Limb (tissue), 2 donors: ENCODE measurements at regions not wholly inside any gene's neighbourhood (a gene's known extent, or its start where the extent isn't known, plus 50 kb on each side); places are given as distances from the start of the nearest gene placed in this dataset.
A peak's percentile ranks its signal among the peaks of the same experiment; 100 is the strongest.
"Not testable (repeated sequence)": the region's sequence is repeated elsewhere in the genome, so short reads cannot be mapped to it uniquely, and the experiment has no call there.

Source experiments
- DNase-seq, 2 donors: peaks; one replicate each; pipeline ENCODE4 v3.0.0-alpha.2; 2016; ENCODE audit errors: extremely low spot score in 2 of 2

- peak; percentile 34 to 79 for DNase-seq
Measured at GRCh38 chr5:101390151-101390908, 487.2 kb upstream of the ST8SIA4 start.

- DNase-seq, result no peak
Measured at GRCh38 chr5:101385276-101385675, 482.2 kb upstream of the ST8SIA4 start.

- no peak for DNase-seq
Measured at GRCh38 chr5:101370181-101370580, 467.1 kb upstream of the ST8SIA4 start.

GRCh38 chr5:101364469-101364868 is 461.4 kb upstream of the ST8SIA4 start:
- DNase-seq, result no peak

DNA sequence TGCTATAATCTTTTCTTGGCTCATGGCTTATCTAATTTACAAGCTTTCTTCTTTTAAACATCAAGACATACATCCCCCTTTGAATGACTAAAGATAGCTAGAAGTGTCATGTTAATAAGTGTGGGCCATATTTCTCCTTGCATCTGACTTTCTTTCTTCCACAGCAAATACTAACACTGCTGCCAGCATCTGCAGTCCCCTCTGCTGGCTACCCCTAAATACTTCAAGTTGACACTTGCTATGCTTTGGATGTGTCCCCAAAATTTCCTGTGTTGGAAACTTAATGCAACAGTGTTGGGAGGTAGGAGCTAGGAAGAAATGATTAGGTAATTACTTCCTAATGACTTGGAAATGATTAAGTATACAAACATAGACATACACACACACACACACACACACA is 459.0 kb upstream of the ST8SIA4 start:
- no peak for DNase-seq

DNA sequence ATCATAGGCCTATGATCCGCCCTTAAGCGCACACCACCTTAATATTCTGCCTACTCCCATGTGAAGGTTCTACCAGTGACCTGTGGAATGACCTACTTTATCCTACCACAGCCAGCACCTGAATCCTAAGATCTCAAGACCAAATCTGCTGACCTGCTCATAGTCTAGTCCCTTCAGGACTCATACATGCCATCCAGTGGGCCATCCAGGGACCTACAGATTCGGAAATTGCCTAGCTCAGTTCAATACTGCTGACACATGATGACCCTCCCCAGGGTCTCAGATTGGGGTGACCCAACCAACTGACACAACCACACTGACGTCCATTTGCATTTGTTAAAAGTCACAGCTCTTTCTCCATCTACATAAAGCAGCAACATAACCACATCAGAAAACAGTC is 443.8 kb upstream of the ST8SIA4 start:
- DNase-seq, result no peak

DNA sequence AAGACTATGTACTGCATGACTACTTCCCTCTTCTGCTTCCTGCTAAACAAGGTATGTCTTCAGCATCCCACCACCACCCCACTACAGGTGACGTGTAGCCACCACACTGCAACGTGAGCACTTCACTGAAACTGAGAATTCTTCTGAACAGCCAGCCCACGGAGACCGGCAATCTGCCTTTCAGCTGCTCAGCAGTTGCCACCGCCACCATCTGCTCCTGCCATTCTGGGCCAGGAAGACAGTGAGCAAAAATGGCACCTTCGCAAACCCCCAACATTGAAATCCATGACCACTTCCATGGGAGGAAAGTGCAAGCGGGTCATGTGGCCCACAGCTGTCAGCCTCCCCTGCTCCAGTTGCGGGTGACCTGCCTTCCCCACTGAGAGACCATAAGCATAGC is 443.4 kb upstream of the ST8SIA4 start:
- DNase-seq, result no peak

GRCh38 chr5:101338226-101338625 is 435.1 kb upstream of the ST8SIA4 start:
- no peak for DNase-seq

GRCh38 chr5:101327816-101328215 is 424.7 kb upstream of the ST8SIA4 start:
- no peak for DNase-seq

GRCh38 chr5:101326766-101327165 is 423.7 kb upstream of the ST8SIA4 start:
- DNase-seq, result no peak

DNA sequence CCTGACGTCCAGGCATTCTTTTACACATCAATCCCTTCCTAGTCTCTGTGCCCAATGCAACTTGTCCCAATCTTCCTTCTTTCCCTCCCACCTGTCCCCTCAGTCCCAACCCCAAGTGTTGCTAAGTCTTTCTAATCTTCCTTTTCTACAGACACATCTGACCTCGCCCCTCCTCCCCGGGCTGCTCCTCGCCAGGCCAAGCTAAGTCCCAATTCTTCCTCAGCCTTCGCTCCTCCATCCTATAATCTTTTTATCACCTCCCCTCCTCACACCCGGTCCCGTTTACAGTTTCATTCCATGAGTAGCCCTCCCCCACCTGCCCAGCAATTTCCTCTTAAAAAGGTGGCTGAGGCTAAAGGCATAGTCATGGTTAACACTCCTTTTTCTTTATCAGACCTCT is 413.3 kb upstream of the ST8SIA4 start:
- DNase-seq, result not testable (repeated sequence)

DNA sequence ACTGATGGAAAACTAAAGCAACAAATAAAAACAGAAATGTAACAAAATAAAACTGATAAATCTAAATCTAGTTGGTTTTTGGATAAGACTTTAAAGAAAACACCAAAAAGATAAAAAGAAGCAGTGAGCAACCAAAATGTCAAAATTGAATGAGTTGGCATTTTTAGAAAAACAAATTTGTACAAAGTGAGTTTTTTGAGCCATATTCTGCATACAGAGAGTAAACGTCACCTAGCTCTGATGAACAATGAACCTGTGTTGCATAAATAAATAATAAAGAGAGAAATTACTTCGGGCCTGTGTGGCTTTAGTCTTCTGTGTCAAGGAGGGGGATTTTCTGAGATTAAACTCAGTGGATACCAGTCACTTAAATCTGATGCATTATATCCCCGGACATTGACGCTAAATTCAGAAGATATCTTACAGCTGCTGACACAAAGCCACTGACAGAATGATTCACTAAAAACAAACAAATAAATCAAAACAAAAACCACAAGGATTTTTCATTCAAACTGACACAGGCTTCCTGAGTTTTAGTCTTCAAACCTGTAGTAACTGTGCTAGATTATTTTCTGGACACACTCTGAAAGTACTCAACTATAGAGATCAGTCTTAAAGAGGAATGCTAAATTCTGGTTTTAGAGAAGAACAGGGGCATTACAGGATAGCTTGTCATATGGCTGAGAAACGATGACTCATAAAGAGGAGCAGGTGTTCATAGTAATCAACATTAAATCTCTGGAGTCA is 403.5 kb upstream of the ST8SIA4 start:
- DNase-seq, result no peak

- DNase-seq, result no peak
Measured at GRCh38 chr5:101296477-101296876, 393.4 kb upstream of the ST8SIA4 start.

DNA sequence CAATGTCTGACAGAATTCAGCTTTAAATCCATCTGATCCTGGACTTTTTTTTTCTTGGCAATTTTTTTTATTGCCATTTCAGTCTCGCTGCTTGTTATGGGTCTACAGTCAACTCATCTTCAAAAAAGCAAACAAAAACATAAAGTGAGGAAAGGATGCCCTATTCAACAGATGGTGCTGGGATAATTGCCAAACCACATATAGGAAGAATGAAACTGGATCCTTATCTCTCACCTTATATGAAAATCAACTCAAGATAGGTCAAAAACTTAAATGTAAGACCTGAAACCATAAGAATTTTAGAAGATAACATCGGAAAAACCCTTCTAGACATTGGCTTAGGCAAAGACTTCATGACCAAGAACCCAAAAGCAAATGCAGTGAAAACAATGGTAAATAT is 389.1 kb upstream of the ST8SIA4 start:
- no peak for DNase-seq

DNA sequence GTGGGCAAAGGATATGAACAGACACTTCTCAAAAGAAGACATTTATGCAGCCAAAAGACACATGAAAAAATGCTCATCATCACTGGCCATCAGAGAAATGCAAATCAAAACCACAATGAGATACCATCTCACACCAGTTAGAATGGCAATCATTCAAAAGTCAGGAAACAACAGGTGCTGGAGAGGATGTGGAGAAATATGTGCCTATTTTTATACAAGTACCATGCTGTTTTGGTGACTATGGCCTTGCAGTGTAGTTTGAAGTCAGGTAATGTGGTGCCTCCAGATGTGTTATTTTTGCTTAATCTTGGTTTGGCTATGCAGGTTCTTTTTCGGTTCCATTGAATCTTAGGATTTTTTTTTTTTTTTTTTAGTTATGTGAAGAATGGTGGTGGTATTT is 387.7 kb upstream of the ST8SIA4 start:
- DNase-seq, result not testable (repeated sequence)

GRCh38 chr5:101288633-101289032 is 385.6 kb upstream of the ST8SIA4 start:
- DNase-seq, result no peak

DNA sequence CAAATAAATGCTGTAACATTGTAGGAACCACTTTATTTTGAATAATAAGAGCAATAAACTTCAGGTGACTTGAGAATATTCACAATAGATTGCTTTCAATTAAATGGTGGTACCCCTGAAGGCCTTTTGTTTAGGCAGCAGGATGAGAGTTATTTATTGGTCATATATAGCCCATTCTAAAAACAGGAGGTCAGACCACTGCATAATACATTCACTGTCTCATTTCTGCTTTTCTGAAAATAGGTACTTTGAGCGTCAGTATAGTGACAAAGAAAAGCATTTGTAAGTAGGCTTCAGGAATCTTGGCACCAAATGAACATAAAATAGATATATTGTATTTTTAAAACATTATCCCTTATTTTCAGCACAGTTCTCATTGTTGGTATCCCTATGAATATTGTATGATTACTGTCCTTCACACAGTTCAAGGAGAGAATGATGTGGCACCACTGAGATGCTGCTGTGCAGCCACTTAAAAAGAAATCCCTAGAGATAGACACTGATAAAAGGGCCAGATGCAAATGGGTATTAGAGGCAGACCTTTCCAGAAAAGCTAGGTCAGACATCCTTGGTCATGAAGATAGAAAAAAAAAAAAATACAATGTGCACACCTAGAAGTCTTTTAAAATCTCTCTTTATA is 381.8 kb upstream of the ST8SIA4 start:
- DNase-seq, result no peak

DNA sequence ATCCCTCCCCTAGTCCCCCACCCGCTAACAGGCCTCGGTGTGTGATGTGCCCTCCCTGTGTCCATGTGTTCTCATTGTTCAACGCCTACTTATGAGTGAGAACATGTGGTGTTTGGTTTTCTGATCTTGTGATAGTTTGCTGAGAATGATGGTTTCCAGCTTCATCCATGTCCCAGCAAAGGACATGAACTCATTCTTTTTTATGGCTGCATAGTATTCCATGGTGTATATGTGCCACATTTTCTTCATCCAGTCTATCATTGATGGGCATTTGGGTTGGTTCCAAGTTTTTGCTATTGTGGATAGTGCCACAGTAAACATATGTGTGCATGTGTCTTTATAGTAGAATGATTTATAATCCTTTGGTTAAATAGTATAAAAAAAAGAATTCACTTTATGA is 380.9 kb upstream of the ST8SIA4 start:
- DNase-seq, result not testable (repeated sequence)

DNA sequence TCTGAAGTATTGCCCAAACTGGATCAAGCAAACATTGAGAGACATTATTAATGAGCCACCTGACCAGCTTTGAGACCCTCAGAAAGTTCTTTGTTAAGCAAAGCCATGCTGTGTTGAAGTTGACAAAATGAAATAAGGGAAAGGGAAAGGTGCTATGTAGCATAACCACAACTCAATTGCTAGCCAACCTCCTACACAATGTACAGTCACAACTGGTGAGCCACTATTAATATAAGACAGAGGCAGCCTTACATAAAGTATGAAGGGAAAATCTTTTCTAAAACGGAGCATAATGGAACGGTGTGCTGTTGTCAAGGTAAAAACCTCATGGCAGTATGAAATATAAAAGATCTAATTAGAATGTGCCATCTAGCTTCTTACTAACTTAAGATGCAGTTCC is 375.8 kb upstream of the ST8SIA4 start:
- no peak for DNase-seq

GRCh38 chr5:101278011-101278687 is 375.1 kb upstream of the ST8SIA4 start:
- DNase-seq, result no peak

DNA sequence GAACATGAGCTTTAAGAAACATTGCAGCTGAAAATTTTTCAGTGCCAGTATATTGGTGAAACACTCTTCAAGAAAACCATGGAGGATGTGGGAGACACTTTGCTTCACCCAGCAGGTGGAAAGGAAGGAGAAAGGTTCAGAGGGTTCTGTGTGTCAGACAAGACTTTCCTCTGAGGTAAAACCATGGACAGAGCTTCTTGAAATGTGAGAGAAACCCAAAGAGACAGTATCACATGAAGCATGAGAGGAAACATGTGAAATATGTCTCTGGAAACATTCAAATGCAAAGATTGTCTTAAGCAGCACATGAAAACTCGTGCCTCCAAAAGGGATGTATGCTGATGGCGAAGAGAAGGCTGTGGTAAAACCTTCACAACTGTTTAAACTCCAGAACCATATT is 368.9 kb upstream of the ST8SIA4 start:
- no peak for DNase-seq

GRCh38 chr5:101271416-101271815 is 368.3 kb upstream of the ST8SIA4 start:
- DNase-seq, result no peak
